Activated naive CD4-positive, alpha-beta T cell treated with anti-CD3 and anti-CD28 coated beads, Interleukin-2, amount 10 ng/mL, durations not matched to agents 7 days and 5 days (primary cell): ENCODE measurements at regions not wholly inside any gene's neighbourhood (a gene's known extent, or its start where the extent isn't known, plus 50 kb on each side); places are given as distances from the start of the nearest gene placed in this dataset.

Experiments
- CTCF ChIA-PET: fragments of 350-600 bp; sonication (Branson Sonifier 250); formaldehyde crosslinking; loops from one replicate; lab custom pipeline; 2021; ENCODE audit warnings: antibody characterized with exemption; lab: Charles Lee
- DNase-seq: peaks from one replicate; pipeline ENCODE4 v3.0.0-alpha.2; 2020
- H3K27ac Mint-ChIP-seq: one replicate; pipeline ENCODE4 v1.8.0; 2021; ENCODE audit warnings: mild to moderate bottlenecking, moderate library complexity, mixed read lengths
- H3K27me3 Mint-ChIP-seq: one replicate; pipeline ENCODE4 v1.8.0; 2021; ENCODE audit warnings: mild to moderate bottlenecking, mixed read lengths
- H3K36me3 Mint-ChIP-seq: one replicate; pipeline ENCODE4 v1.8.0; 2021; ENCODE audit warnings: mixed read lengths
- H3K4me1 Mint-ChIP-seq: one replicate; pipeline ENCODE4 v1.8.0; 2021; ENCODE audit warnings: mixed read lengths
- H3K4me3 Mint-ChIP-seq: one replicate; pipeline ENCODE4 v1.8.0; 2021; ENCODE audit warnings: mild to moderate bottlenecking, moderate library complexity, mixed read lengths
- H3K9me3 Mint-ChIP-seq: one replicate; pipeline ENCODE4 v1.8.0; 2021; ENCODE audit warnings: mixed read lengths

DNA sequence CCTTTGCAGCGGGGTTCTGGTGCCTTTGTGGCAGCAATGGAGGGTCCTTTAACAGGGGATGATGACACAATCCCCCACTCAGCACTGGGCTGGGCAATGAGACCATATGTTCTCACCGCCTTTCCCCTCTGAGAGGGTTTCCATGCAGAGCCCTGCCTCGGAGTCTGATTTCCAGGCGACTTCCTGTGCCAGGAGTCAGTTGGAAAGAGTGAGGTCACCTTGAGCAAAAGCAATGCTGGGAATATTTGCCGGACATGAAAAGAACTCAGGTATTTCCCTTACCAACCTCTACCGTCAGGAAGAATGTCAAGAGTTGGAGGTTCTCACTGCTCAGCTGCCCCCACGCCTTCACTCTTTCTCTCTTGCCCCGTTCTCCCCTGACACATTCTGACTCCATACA is 284.2 kb upstream of the IRX1 start:
- H3K36me3 Mint-ChIP-seq: no peaks in the 10 kb centered on the region
- no peak for DNase-seq
- H3K27me3 Mint-ChIP-seq: no peaks in the 10 kb centered on the region
- CTCF ChIA-PET: no interaction called here
- H3K4me3 Mint-ChIP-seq: no peak overlapping the region
- H3K9me3 Mint-ChIP-seq: peaks cover 15% of the 10 kb centered on the region
- no peaks in the 10 kb centered on the region for H3K4me1 Mint-ChIP-seq
- H3K27ac Mint-ChIP-seq: no peak overlapping the region

DNA sequence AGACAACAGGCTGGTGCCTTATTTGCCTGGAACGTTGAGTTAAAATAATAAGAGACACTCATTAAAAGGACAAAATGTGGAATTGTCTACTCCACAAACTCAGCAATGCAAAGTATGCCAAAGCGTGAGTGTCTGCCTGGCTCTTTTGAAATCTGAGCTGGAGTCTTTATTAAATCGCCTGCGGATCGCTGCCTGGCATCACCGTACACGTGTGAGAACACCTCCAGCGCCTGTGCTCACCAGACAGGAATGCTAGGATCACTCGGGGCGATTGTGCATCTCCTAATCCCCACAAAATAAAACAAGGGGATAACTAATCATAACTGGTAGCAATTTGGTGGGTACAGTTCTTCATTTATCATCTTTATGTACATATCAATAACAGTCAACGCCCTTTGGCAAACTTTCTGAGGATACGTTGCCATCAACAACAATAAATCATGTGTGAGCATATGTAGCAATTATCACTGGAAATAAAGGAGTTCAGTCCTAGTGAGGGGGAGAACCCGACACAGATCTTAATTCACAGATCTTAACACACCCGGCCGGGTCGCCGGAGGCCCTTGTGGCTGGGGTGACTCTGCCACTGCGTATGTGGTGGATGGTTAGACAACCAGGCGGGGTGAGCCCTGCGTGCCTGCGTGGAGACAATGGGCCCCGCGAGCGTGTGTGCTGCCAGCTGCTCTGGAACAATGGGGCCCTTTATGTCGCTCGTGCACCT is 284.9 kb upstream of the IRX1 start:
- Mint-ChIP-seq H3K9me3 (peaks cover 15% of the 10 kb centered on the region), H3K4me3 (no peak overlapping the region), H3K27ac (no peak overlapping the region), H3K4me1 (no peaks in the 10 kb centered on the region), H3K27me3 (no peaks in the 10 kb centered on the region), H3K36me3 (no peaks in the 10 kb centered on the region)
- no peak for DNase-seq
- CTCF ChIA-PET: no interaction called here

DNA sequence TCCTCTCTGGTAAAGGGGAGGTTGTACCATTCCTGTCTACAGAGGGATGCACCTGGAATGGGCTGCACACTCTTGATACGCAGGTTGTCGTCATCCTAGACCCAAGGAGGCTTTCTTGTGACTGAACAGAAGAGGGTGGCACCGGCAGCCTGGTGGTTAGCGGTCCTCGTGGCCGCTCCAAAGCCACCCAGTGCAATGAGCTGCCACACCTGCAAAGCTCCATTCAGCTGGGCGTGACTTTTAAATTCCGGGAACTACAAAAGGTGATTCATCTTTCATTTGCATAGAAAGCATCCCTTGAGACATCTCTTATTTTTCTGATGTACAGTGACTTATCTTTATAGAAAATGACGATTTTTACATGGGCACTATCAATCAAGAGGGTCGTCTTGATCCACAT is 286.1 kb upstream of the IRX1 start:
- peaks cover 17% of the 10 kb centered on the region for H3K9me3 Mint-ChIP-seq

DNA sequence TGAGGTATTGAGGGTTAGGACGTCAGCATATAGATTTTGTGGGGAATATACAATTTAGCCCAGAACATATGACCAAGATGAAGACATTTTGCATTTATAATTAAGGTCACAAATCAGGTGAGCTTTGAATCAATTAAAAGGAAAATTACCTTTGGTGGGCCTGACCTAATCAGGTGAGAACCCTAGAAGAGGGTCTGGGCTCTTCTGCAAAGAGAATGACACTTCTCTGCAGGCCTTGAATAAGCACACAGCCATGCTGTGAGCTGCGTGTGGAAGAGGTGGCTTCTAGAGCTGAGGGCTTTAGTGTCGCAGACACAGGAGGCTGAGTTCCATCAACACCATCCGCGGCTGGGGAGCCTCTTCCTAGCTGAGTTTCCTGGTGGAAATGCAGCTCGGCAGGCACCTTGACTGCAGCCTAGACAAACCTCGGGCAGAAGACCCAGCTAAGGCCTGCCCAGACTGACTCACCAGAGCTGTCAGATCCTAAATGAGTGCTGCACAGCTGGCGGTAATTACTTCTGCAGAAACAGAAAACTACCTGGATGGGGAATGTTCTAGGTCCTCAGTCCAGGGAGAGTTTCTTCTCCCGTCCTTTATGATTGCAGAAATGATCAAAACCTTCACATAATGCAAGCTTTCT is 287.5 kb upstream of the IRX1 start:
- Mint-ChIP-seq H3K27me3 (no peaks in the 10 kb centered on the region), H3K9me3 (peaks cover 11% of the 10 kb centered on the region), H3K4me3 (no peak overlapping the region), H3K36me3 (no peaks in the 10 kb centered on the region), H3K4me1 (no peaks in the 10 kb centered on the region), H3K27ac (no peak overlapping the region)
- CTCF ChIA-PET: no interaction called here
- DNase-seq: no peak

More for the DNA sequence above, 286.1 kb upstream of the IRX1 start:
- Mint-ChIP-seq H3K4me3 (no peak overlapping the region), H3K27ac (no peak overlapping the region), H3K4me1 (no peaks in the 10 kb centered on the region), H3K36me3 (no peaks in the 10 kb centered on the region), H3K27me3 (no peaks in the 10 kb centered on the region)
- no peak for DNase-seq
- CTCF ChIA-PET: no interaction called here

DNA sequence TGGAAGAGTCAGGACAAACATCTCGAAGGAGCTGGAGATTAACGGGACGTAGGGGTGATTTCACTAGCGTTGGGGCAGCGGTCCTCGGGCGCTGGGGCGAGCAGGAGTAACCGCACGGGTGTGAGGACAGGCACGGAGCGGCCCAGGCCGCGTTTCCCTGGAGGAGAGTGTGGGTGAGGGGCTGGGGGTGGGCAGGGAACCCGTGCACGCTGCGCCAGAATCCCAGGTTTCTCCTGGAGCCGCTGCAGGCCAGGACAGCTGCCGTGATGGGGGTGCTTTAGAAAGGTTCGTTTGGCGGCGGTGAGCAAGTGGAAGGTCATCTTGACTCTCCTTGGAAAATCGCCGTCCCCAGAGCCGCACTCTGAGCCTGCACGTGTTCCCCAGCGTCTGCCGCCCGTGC is 290.2 kb upstream of the IRX1 start:
- CTCF ChIA-PET: no interaction called here
- H3K4me3 Mint-ChIP-seq: no peak overlapping the region
- H3K9me3 Mint-ChIP-seq: peaks cover 8% of the 10 kb centered on the region
- DNase-seq: no peak
- H3K36me3 Mint-ChIP-seq: no peaks in the 10 kb centered on the region
- H3K27ac Mint-ChIP-seq: no peak overlapping the region
- H3K27me3 Mint-ChIP-seq: no peaks in the 10 kb centered on the region
- H3K4me1 Mint-ChIP-seq: no peaks in the 10 kb centered on the region

DNA sequence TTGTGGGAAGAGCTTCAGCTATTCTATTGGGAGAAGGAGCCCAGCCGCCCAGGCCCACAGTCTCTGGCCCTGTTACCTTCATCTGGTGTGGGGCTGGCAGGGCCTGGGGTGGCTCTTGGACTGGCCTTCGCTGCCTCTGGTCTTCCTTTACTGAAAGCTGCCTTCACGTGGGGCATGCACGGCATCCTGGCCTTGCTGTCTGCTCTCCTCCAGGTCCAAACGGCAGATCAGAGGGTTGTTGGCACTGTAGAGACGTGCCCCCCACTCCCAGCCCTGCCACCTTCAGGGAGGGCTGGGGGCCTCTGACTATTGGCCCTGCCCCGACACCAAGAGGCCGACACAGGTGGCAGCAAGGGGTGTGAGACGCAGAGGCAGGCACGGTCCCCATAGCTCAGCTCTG is 291.3 kb upstream of the IRX1 start:
- no peak overlapping the region for H3K4me3 Mint-ChIP-seq
- CTCF ChIA-PET: no interaction called here
- no peaks in the 10 kb centered on the region for H3K27me3 Mint-ChIP-seq
- H3K9me3 Mint-ChIP-seq: peaks cover 8% of the 10 kb centered on the region
- DNase-seq: no peak
- H3K27ac Mint-ChIP-seq: no peak overlapping the region
- no peaks in the 10 kb centered on the region for H3K4me1 Mint-ChIP-seq
- no peaks in the 10 kb centered on the region for H3K36me3 Mint-ChIP-seq

DNA sequence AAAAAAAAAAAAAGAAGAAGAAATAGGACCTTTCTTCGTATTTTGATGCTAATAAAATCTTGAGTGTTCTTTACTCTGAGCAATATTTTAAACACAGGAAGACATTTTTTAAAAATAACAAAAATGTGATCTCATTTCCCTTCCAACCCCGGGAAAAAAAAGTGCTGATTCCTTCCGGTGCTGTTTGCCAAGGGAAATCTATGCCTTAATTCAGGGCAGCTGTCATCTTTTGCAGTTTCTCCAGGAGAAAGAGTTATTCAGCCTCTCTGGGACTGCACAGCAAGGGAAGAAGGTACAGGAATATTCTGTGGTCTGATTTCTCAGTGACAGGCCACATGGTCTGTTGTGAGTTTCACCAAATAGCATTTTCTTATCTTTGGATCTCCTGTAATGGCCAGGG is 291.9 kb upstream of the IRX1 start:
- no peaks in the 10 kb centered on the region for H3K27me3 Mint-ChIP-seq
- CTCF ChIA-PET: no interaction called here
- no peaks in the 10 kb centered on the region for H3K4me1 Mint-ChIP-seq
- no peak overlapping the region for H3K27ac Mint-ChIP-seq
- H3K4me3 Mint-ChIP-seq: no peak overlapping the region
- no peak for DNase-seq
- H3K36me3 Mint-ChIP-seq: no peaks in the 10 kb centered on the region
- H3K9me3 Mint-ChIP-seq: peaks cover 8% of the 10 kb centered on the region

DNA sequence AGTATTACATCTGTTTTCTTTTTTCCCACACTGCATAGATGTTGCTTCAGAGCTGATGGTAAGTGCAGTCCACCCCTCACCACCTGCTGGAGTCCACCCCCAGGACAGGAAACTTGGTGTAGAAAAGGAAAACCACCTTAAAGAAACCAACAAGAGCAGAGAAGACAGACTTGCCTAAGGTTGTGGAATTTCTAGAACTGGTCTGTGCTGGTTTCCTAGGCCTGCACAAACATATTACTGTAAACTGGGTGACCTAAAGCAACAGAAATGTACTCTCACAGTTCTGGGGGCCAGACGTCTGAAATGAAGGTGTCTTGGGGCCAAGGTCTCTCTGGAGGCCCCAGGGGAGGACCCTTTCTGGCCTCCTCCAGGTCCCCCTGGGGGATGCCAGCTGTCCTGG is 293.4 kb upstream of the IRX1 start:
- Mint-ChIP-seq H3K4me3 (no peak overlapping the region), H3K9me3 (peaks cover 4% of the 10 kb centered on the region), H3K27me3 (no peaks in the 10 kb centered on the region), H3K36me3 (no peaks in the 10 kb centered on the region), H3K4me1 (no peaks in the 10 kb centered on the region), H3K27ac (no peak overlapping the region)
- CTCF ChIA-PET: no interaction called here
- no peak for DNase-seq

DNA sequence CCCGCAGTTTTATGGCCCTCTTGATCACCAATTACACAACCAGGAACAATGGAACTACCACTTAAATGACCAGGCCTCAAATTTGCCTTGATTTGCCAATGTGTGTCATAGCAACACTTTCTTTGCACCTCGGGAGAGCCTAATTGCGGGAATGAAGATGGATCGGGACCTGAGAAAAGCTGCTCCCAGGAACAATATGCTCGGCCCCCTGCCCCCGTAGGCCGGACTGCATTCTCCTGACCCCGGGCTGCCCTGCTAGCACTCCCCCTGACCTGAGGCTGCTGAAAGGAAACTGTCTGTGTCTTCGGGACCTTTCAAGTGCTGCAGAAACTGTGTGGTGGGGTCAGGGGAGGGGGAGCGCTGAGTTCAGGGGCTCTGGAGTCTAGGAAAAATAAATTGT is 294.3 kb upstream of the IRX1 start:
- Mint-ChIP-seq H3K9me3 (peaks cover 2% of the 10 kb centered on the region), H3K27me3 (no peaks in the 10 kb centered on the region), H3K4me3 (no peak overlapping the region), H3K27ac (no peak overlapping the region), H3K36me3 (no peaks in the 10 kb centered on the region), H3K4me1 (no peaks in the 10 kb centered on the region)
- CTCF ChIA-PET: no interaction called here
- no peak for DNase-seq

DNA sequence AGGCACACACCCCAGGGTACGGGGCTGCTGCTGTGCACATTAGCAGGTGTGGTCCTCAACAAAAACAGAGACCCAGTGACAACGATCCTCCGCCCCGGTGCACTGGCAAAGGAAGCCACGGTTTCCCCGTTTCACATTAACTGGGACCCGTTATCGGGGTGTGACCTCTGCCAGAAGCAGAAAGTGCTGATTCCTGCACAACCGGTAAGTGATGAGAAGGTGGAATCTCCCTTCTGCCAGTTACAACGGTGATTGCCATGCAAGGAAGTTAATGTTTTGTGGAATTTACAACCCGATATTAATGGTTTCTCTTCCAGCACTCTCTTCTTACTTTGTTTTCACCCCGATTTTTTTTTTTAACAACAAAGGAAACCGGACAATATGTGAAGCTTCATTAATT is 294.9 kb upstream of the IRX1 start:
- no peak overlapping the region for H3K4me3 Mint-ChIP-seq
- no peak overlapping the region for H3K27ac Mint-ChIP-seq
- no peak for DNase-seq
- CTCF ChIA-PET: no interaction called here
- no peaks in the 10 kb centered on the region for H3K4me1 Mint-ChIP-seq
- H3K36me3 Mint-ChIP-seq: no peaks in the 10 kb centered on the region
- no peaks in the 10 kb centered on the region for H3K27me3 Mint-ChIP-seq
- H3K9me3 Mint-ChIP-seq: peaks cover 2% of the 10 kb centered on the region

DNA sequence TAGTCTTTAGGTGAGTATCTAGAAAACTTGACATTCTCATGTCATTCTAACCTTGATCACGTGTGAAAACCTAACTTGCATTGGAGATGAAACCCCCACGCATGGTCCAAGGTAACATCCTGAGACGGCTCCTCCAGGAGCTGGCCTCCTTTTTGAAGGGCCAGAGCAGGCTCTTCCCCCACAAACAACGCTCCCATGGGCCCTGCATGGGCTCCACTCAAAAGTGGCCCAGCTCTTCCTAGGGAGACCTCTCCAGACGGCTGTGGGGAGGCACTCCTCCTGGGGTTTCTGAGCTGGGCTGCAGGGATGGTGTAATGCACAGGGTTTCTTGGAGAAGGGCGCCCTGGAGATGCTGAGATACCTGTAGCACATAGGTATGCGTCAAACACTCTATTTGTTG is 296.2 kb upstream of the IRX1 start:
- Mint-ChIP-seq H3K9me3 (peaks cover 2% of the 10 kb centered on the region), H3K27ac (no peak overlapping the region), H3K36me3 (no peaks in the 10 kb centered on the region), H3K27me3 (no peaks in the 10 kb centered on the region), H3K4me3 (no peak overlapping the region), H3K4me1 (no peaks in the 10 kb centered on the region)
- no peak for DNase-seq
- CTCF ChIA-PET: no interaction called here

DNA sequence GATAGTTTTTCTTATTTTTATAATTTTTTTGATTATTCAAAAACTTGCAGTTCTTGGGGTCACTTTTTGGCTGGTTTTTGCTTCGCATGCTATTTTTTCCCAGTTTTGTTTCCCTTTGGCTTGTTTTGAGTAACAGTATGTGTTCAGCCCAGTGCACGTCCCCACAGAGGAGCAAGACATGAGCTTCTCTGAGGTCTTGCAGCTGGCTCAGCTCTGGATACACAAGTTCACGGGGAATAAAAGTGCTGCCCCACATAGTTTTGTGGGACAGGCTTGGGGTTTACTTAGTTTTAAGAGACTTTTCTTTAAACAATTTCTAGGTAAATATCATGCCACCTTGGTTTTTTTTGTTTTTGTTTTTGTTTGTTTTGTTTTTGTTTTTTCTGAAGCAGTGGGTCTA is 297.8 kb upstream of the IRX1 start:
- no peaks in the 10 kb centered on the region for H3K36me3 Mint-ChIP-seq

DNA sequence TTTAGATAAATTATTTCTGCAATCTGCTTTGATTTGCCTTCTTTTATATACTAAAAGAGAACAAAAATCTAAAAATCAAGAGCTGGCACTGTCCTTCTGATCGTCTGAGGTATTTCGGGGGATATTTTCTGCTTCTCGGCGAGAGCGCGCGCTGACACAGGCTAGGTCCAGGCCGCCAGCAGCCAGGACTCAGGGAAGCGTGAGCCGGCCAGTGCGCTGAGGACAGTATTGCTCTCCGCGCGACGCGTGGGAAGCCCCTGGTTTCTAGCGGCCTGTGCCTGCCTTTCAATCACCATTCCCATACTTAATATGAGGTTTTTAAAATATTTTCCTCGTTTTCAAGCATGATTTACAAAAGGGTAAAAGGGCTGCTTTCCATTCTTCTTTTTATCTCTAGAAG is 307.3 kb upstream of the IRX1 start:
- CTCF ChIA-PET: no interaction called here
- H3K4me1 Mint-ChIP-seq: no peaks in the 10 kb centered on the region
- no peaks in the 10 kb centered on the region for H3K36me3 Mint-ChIP-seq
- H3K9me3 Mint-ChIP-seq: peaks cover 11% of the 10 kb centered on the region
- H3K27ac Mint-ChIP-seq: no peak overlapping the region
- H3K27me3 Mint-ChIP-seq: no peaks in the 10 kb centered on the region
- DNase-seq: no peak
- H3K4me3 Mint-ChIP-seq: no peak overlapping the region

More for the DNA sequence above, 297.8 kb upstream of the IRX1 start:
- CTCF ChIA-PET: no interaction called here
- Mint-ChIP-seq H3K27ac (no peak overlapping the region), H3K4me1 (no peaks in the 10 kb centered on the region), H3K9me3 (peaks cover 2% of the 10 kb centered on the region), H3K27me3 (no peaks in the 10 kb centered on the region), H3K4me3 (no peak overlapping the region)
- DNase-seq: no peak

DNA sequence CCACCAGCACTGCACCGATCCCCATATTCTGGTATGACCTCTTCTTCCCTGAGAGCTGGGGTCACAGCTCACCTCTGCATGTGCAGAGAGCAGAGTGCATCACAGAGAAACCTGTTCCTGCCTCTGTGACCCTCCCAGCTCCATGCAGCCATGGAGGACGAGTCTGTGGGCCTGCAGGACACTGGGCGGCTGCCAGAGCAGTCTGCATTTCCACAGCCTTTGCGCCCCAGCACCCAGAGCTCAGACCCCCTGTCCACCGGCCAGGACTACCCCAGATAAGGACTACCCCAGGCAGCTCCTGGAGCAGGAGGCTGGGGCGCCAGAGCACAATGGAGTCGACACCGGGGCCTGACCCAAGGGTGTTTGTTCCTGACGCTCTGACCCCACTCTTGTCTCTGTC is 308.1 kb upstream of the IRX1 start:
- Mint-ChIP-seq H3K4me1 (no peaks in the 10 kb centered on the region), H3K4me3 (no peak overlapping the region), H3K27me3 (no peaks in the 10 kb centered on the region), H3K36me3 (no peaks in the 10 kb centered on the region), H3K27ac (no peak overlapping the region), H3K9me3 (peaks cover 15% of the 10 kb centered on the region)
- no peak for DNase-seq
- CTCF ChIA-PET: no interaction called here

DNA sequence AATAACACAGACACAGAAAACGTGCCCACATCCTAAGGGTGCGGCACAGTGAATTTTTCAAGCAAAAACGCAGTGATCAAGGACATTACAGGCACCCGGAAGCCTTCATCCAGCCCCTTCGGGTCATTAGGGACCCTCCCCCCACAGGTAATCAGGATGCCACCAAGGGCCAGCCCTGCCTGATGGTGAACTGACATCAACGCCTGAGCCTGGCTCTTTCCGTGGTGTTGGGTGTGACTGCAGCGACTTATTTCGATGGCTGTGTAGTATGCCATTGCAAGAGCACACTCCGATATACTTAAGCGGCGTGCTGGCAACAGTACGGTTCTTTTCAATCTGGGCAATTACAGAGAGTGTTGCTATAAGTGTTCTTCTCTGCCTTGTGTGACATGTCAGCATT is 310.0 kb upstream of the IRX1 start:
- no peak overlapping the region for H3K4me3 Mint-ChIP-seq
- no peaks in the 10 kb centered on the region for H3K27me3 Mint-ChIP-seq
- no peak for DNase-seq
- CTCF ChIA-PET: no interaction called here
- H3K27ac Mint-ChIP-seq: no peak overlapping the region
- no peaks in the 10 kb centered on the region for H3K36me3 Mint-ChIP-seq
- no peaks in the 10 kb centered on the region for H3K4me1 Mint-ChIP-seq
- peaks cover 19% of the 10 kb centered on the region for H3K9me3 Mint-ChIP-seq
